GM20000 (cell line): ENCODE measurements at regions not wholly inside any gene's neighbourhood (a gene's known extent, or its start where the extent isn't known, plus 50 kb on each side); places are given as distances from the start of the nearest gene placed in this dataset.

Source experiments
- DNase-seq: peaks from one replicate; pipeline ENCODE4 v3.0.0; 2012; ENCODE audit warnings: low spot score
- CTCF ChIP-seq: IDR thresholded peaks from 2 replicates; pipeline ENCODE4 v1.5.1; 2012; ENCODE audit warnings: mild to moderate bottlenecking, control low read depth; ENCODE audit errors: extremely low read depth, missing control alignments

- no peak for DNase-seq
- TF ChIP-seq CTCF, result no peak
These were observed 540.0 kb upstream of the ZEB2 start for GRCh38 chr2:145059914-145060313.

GRCh38 chr2:145059343-145059742 is 539.4 kb upstream of the ZEB2 start:
- TF ChIP-seq CTCF, result no peak
- DNase-seq, result no peak

- DNase-seq, result no peak
- no peak for TF ChIP-seq CTCF
These were observed 538.5 kb upstream of the ZEB2 start for GRCh38 chr2:145058457-145058856.

DNA sequence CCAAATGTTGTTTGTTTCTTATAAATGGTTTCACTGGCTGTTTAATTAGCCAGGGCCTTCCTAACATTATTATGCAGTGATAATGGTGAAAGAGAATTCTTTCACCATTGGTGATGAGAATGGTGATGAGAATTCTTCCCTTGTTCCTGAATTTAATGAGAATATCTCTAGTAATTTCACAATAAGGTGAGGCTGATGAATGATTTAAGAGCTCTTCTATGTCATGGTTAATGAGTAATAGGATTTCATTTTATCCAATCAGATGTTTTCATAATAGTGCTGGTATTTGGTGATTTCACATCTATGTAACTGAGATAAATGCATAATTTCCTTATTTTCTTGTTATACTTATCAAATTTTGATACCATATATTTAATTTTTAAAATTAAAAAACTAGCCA is 535.7 kb upstream of the ZEB2 start:
- DNase-seq, result no peak
- TF ChIP-seq CTCF, result no peak

- DNase-seq, result no peak
- no peak for TF ChIP-seq CTCF
These were observed 530.2 kb upstream of the ZEB2 start for GRCh38 chr2:145050134-145050533.

DNA sequence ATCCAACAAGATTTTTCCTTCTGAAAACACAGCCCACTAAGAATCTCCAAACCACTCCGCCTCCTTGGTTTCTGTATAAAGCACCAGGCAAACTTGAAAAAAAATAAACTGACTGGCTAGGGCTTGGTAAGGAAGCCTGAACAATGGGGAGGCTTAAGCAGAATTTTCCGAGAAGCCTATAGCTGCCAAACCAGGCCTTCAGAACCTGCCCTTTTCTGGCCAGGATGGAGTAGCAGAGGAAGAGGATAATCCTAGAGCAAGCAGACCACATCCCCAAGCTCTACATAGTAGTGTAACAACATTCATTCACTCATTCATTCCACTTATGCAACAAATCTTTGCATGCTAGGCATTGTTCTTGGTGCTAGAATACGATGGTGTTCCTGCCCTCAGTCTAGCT is 529.6 kb upstream of the ZEB2 start:
- TF ChIP-seq CTCF, result no peak

DNA sequence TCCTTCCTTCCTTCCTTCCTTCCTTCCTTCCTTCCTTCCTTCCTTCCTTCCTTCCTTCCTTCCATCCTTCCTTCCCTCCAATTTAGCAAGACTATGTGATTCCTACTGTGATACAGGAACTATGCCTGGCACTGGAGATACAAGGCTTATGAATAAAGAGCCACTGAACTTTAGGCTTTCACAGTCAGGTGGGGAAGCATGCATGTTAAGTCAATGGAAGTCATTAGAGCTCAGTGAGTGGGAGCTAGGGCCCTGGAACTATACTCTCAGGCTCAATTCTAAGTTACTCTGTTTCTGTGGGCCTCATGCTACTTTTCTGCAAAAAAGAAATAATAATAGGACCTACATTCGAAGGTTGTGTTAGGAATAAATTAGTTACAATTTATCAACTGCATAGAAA is 527.6 kb upstream of the ZEB2 start:
- no peak for TF ChIP-seq CTCF
- no peak for DNase-seq

More for the DNA sequence above, 529.6 kb upstream of the ZEB2 start:
- DNase-seq, result no peak

GRCh38 chr2:145044491-145044890 is 524.6 kb upstream of the ZEB2 start:
- no peak for TF ChIP-seq CTCF
- no peak for DNase-seq
